ENCODE measurements at regions not wholly inside any gene's neighbourhood (a gene's known extent, or its start where the extent isn't known, plus 50 kb on each side); places are given as distances from the start of the nearest gene placed in this dataset.

- DNase-seq (ENCODE audit: extremely low read depth, low read depth): no peak
- no peak overlapping the region for H3K4me3 ChIP-seq (replicated peaks; ENCODE audit: low read depth, low read length)
- TF ChIP-seq CTCF (IDR thresholded peaks at IDR 0.05; ENCODE audit: low read depth, low read length, missing control alignments): no peak
Observed at GRCh38 chr1:112177314-112177713, 187.8 kb upstream of the KCND3 start.

GRCh38 chr1:112188611-112189010 is 199.1 kb upstream of the KCND3 start:
- no peak for DNase-seq (ENCODE audit: extremely low read depth, low read depth)
- H3K4me3 ChIP-seq (replicated peaks; ENCODE audit: low read depth, low read length): no peak overlapping the region
- TF ChIP-seq CTCF (IDR thresholded peaks at IDR 0.05; ENCODE audit: low read depth, low read length, missing control alignments): no peak

GRCh38 chr1:112196008-112196588 is 199.9 kb upstream of the CTTNBP2NL start:
- DNase-seq (ENCODE audit: extremely low read depth, low read depth): no peak
- TF ChIP-seq CTCF (IDR thresholded peaks at IDR 0.05; ENCODE audit: low read depth, low read length, missing control alignments): no peak
- H3K4me3 ChIP-seq (replicated peaks; ENCODE audit: low read depth, low read length): no peak overlapping the region

- TF ChIP-seq CTCF (IDR thresholded peaks at IDR 0.05; ENCODE audit: low read depth, low read length, missing control alignments): no peak
- no peak overlapping the region for H3K4me3 ChIP-seq (replicated peaks; ENCODE audit: low read depth, low read length)
- DNase-seq (ENCODE audit: extremely low read depth, low read depth): no peak
Observed at GRCh38 chr1:112196731-112197130, 199.3 kb upstream of the CTTNBP2NL start.

GRCh38 chr1:112209493-112209892 is 186.5 kb upstream of the CTTNBP2NL start:
- DNase-seq (ENCODE audit: extremely low read depth, low read depth): no peak
- no peak overlapping the region for H3K4me3 ChIP-seq (replicated peaks; ENCODE audit: low read depth, low read length)
- TF ChIP-seq CTCF (IDR thresholded peaks at IDR 0.05; ENCODE audit: low read depth, low read length, missing control alignments): no peak

GRCh38 chr1:112219267-112219666 is 176.7 kb upstream of the CTTNBP2NL start:
- H3K4me3 ChIP-seq (replicated peaks; ENCODE audit: low read depth, low read length): no peak overlapping the region
- no peak for DNase-seq (ENCODE audit: extremely low read depth, low read depth)
- TF ChIP-seq CTCF (IDR thresholded peaks at IDR 0.05; ENCODE audit: low read depth, low read length, missing control alignments): no peak

GRCh38 chr1:112230232-112230631 is 165.8 kb upstream of the CTTNBP2NL start:
- DNase-seq (ENCODE audit: extremely low read depth, low read depth): no peak
- TF ChIP-seq CTCF (IDR thresholded peaks at IDR 0.05; ENCODE audit: low read depth, low read length, missing control alignments): no peak
- H3K4me3 ChIP-seq (replicated peaks; ENCODE audit: low read depth, low read length): no peak overlapping the region
